GM12872 (cell line): ENCODE measurements at regions not wholly inside any gene's neighbourhood (a gene's known extent, or its start where the extent isn't known, plus 50 kb on each side); places are given as distances from the start of the nearest gene placed in this dataset.

ENCODE experiments used
- CTCF ChIP-seq: IDR thresholded peaks from 3 replicates; pipeline ENCODE4 v1.5.1; 2011; ENCODE audit warnings: low read depth, mild to moderate bottlenecking, low read length, moderate library complexity; ENCODE audit not compliant: insufficient read depth

DNA sequence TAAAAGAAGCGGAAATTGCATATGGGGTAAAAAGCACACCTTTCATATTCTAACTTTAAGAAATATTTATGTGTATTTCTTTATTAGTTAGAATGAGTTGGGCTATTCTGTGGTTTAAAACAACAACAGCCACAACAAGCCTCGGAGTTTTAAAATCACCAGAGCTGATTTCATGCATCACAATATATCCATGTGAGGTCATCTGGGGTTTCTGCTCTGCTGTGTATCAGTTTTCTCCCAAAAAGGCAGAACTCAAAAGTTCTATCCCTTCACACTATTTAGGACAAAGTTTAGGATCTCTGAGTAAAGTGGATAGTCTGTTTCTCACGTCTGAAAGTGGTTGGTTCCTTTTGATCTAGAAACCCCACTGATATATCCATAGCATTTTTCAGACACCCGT lies 601.5 kb upstream of the GCFC2 start:
- TF ChIP-seq CTCF = no peak

GRCh38 chr2:76311728-76312127 lies 601.0 kb upstream of the GCFC2 start:
- TF ChIP-seq CTCF = no peak

DNA sequence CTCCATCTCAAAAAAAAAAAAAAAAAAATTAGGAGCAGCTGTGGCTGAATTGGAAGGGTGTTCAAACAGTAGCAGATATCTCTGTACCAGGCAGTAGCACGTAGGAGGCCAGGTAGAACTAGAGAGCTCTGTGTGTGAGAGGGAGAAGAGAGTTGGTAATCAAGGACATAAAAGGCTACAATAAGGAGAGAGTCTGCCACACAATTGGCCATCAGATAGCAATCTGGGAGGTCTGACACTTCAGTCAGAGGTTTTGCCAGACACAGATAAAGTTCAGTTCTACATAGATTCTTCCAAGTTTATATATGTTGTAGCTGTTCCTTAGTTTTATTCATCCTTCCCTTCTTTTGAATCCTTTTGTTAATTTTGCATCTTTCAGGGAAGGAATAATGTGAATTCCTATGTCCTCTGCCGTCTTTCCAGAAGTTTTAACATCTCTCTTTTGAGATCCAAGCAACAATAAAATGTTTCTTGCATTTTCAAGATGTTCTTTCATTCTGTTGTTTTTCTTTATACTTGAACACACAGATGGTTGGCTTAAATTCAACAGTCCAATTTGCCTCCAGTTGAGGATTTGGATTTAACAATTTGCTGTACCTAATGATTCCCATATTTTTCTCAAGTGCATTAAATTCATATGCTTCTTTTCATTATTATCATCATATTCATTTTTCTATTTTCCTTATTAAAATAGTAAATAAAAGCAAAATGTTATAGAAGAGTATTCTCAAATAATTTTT lies 600.3 kb upstream of the GCFC2 start:
- TF ChIP-seq CTCF = no peak

DNA sequence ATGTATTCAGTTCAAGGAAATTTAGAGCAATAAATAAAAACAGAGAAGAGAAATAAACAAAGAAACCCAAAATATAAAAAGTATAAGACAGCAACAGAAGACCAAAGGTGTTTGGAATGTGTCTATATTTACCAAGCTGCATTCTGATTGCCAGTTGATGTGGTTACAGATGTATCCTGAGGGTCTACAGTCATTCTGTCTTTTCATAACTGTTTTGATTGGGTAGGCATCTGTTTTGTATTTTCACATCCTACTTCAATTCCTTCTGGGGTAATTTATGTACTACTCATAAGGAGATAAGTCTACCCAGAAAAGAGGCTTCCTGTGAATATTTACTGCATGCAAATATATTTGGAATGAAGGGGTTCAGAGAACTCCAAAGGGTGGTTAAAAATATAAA lies 596.8 kb upstream of the GCFC2 start:
- TF ChIP-seq CTCF = no peak

- TF ChIP-seq CTCF = no peak
Measured at GRCh38 chr2:76298041-76298440, 587.3 kb upstream of the GCFC2 start.

DNA sequence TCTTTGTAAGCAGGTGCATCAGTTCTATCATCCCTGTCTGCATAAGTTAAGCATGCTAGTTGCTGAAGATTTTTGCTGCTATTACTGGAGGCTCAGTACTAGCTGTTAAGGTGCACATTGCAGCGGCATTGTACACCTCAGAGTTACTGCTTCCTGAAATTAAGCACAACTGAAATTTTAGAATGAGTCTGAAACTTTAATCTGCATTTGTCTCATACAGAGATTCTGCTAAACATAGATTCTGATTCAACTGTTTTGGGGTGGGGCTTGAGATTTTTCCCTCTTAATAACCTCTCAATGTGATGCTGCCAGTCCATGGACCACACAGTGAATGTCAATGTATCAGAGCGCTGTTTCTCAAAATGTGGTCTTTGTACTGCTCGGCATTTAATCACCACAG lies 585.7 kb upstream of the GCFC2 start:
- TF ChIP-seq CTCF = no peak

DNA sequence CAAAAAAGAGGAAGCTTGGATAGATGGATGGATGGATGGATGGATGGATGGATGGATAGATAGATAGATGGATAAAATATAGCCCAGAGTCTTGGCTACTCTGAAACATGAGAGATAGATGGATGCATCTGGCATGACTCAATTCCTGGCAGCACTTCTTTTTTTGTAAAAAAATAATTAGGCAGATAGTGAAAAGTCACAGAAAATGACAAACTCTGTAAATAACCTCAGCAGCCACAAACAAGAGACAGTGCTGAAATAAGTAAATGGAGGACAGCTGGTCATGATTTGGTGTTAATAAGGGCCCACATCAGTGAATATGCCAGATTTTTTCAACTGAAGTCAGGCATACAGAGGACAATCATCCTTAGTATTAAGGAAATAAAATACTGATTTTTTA lies 585.0 kb upstream of the GCFC2 start:
- no peak for TF ChIP-seq CTCF
